ENCODE measurements at regions not wholly inside any gene's neighbourhood (a gene's known extent, or its start where the extent isn't known, plus 50 kb on each side); places are given as distances from the start of the nearest gene placed in this dataset.

GRCh38 chr6:164274493-164274892 is 860.0 kb downstream of the QKI start:
- DNase-seq, result no peak

- no peak for DNase-seq
These were observed 859.0 kb downstream of the QKI start for GRCh38 chr6:164273491-164273890.

GRCh38 chr6:164266851-164267250 is 852.3 kb downstream of the QKI start:
- DNase-seq, result no peak

- no peak for DNase-seq
These were observed 847.8 kb downstream of the QKI start for GRCh38 chr6:164262348-164262747.

- DNase-seq, result no peak
These were observed 843.9 kb downstream of the QKI start for GRCh38 chr6:164258421-164258820.

- DNase-seq, result no peak
These were observed 838.4 kb downstream of the QKI start for GRCh38 chr6:164252948-164253347.

GRCh38 chr6:164252291-164252690 is 837.8 kb downstream of the QKI start:
- no peak for DNase-seq

GRCh38 chr6:164247106-164247505 is 832.6 kb downstream of the QKI start:
- no peak for DNase-seq

GRCh38 chr6:164246082-164246481 is 831.6 kb downstream of the QKI start:
- no peak for DNase-seq

- no peak for DNase-seq
These were observed 829.4 kb downstream of the QKI start for GRCh38 chr6:164243949-164244348.

- no peak for DNase-seq
These were observed 828.6 kb downstream of the QKI start for GRCh38 chr6:164243012-164243610.

- no peak for DNase-seq
These were observed 816.3 kb downstream of the QKI start for GRCh38 chr6:164230804-164231203.

GRCh38 chr6:164230259-164230658 is 815.7 kb downstream of the QKI start:
- DNase-seq, result no peak

GRCh38 chr6:164229716-164230115 is 815.2 kb downstream of the QKI start:
- DNase-seq, result no peak

GRCh38 chr6:164227952-164228522 is 813.5 kb downstream of the QKI start:
- no peak for DNase-seq

GRCh38 chr6:164216839-164217238 is 802.3 kb downstream of the QKI start:
- no peak for DNase-seq

GRCh38 chr6:164216368-164216767 is 801.9 kb downstream of the QKI start:
- DNase-seq, result no peak

- DNase-seq, result no peak
These were observed 799.5 kb downstream of the QKI start for GRCh38 chr6:164214066-164214465.

GRCh38 chr6:164211254-164211653 is 796.7 kb downstream of the QKI start:
- DNase-seq, result no peak

GRCh38 chr6:164210783-164211182 is 796.3 kb downstream of the QKI start:
- no peak for DNase-seq

- no peak for DNase-seq
These were observed 795.8 kb downstream of the QKI start for GRCh38 chr6:164210323-164210722.

- DNase-seq, result no peak
These were observed 793.9 kb downstream of the QKI start for GRCh38 chr6:164208371-164208770.

GRCh38 chr6:164206807-164207423 is 792.4 kb downstream of the QKI start:
- no peak for DNase-seq

GRCh38 chr6:164200071-164200470 is 785.6 kb downstream of the QKI start:
- DNase-seq, result no peak

- no peak for DNase-seq
These were observed 781.4 kb downstream of the QKI start for GRCh38 chr6:164195942-164196281.

Data from activated effector memory CD4-positive, alpha-beta T cell treated with Interleukin-2 at 50 U/mL for 16 hours (primary cell).